Stimulated activated effector memory CD8-positive, alpha-beta T cell treated with anti-CD3 and anti-CD28 coated beads, Interleukin-12 subunit alpha, Interleukin-12 subunit beta, amount 100 ng/mL, for 72 hours (primary cell): ENCODE measurements at regions not wholly inside any gene's neighbourhood (a gene's known extent, or its start where the extent isn't known, plus 50 kb on each side); places are given as distances from the start of the nearest gene placed in this dataset.
"Not testable (repeated sequence)": the region's sequence is repeated elsewhere in the genome, so short reads cannot be mapped to it uniquely, and the experiment has no call there.

Experiments
- ATAC-seq: fragments of 150-1000 bp; cut with Tn5 transposase; 2 replicates; pipeline ENCODE4 v1.10.0; 2021
- DNase-seq, 2 donors: peaks; one replicate each; pipeline ENCODE4 v3.0.0; 2021 to 2022; ENCODE audit warnings: low spot score in 2 of 2
- H3K27ac Mint-ChIP-seq: one replicate; pipeline ENCODE4 v1.8.0; 2022; ENCODE audit warnings: mild to moderate bottlenecking, mixed read lengths
- H3K36me3 Mint-ChIP-seq: one replicate; pipeline ENCODE4 v1.8.0; 2022; ENCODE audit warnings: mild to moderate bottlenecking, mixed read lengths
- H3K4me1 Mint-ChIP-seq: one replicate; pipeline ENCODE4 v1.8.0; 2022; ENCODE audit warnings: mixed read lengths
- H3K4me3 Mint-ChIP-seq: one replicate; pipeline ENCODE4 v1.8.0; 2022; ENCODE audit warnings: mild to moderate bottlenecking, mixed read lengths
- H3K9me3 Mint-ChIP-seq: one replicate; pipeline ENCODE4 v1.8.0; 2022; ENCODE audit warnings: mixed read lengths

DNA sequence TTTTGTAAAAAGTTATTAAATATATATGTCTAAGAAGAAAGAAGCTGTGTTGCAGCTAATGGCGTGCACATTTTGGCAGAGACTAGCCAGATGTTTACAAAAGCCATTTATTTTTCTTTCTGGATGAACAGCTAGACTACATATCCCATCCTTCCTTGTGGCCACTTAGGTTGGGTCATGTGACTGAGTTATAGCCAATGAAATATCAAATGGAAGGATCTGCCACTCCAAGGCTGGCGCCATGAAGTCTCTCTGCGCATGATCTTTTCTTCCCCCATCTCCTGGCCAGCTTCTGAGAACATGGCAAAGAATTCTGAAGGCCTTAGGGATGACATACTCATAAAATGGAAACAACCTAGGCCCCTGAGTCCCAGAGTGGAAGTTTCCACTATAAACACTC lies 244.2 kb upstream of the DAB2 start:
- H3K27ac Mint-ChIP-seq, result no peak overlapping the region
- DNase-seq (no peak), ATAC-seq (no peak)
- H3K36me3 Mint-ChIP-seq, result no peaks in the 10 kb centered on the region
- H3K4me1 Mint-ChIP-seq, result no peaks in the 10 kb centered on the region
- no peak overlapping the region for H3K4me3 Mint-ChIP-seq
- H3K9me3 Mint-ChIP-seq, result no peaks in the 10 kb centered on the region

DNA sequence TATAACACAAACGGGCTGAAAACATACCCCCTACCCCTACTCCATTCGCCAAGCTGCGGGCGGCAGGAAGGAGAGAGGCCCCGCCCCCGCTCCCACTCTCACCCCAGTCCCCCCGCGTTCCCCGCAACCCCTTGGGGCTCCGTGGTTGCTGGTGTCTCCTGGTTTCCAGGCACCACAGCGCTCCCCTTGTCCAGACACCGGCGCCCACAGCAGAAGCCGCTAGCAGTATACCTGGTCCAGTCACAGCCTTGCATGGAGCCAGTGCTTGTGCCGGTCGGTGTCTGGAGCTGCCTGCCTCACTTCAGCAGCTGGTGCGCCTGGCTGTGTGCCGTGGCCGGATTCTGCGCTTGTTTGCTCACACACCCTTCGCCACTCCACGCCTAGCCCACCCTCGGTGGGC lies 240.5 kb upstream of the DAB2 start:
- ATAC-seq, result no peak

DNA sequence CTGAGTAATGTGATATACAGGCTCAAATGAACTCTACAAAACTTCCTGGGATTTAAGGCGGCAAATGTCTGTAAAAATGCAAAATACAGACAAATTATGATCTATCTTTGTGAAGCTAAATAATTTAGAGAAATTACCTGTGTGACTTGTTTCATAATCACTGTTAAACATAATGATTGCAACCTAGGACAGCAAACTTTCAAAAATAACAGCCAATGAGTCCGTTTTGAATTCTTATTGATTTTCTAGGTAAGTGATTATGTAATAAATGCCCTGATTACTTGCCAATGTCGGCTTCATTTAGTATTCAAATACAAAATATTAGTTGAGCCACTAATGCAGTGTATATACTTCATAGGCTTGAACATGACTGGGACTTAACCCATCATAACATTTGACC lies 238.2 kb upstream of the DAB2 start:
- ATAC-seq (no peak), DNase-seq (no peak)
- no peak overlapping the region for H3K27ac Mint-ChIP-seq
- no peaks in the 10 kb centered on the region for H3K9me3 Mint-ChIP-seq
- H3K4me1 Mint-ChIP-seq, result peaks cover 9% of the 10 kb centered on the region
- no peaks in the 10 kb centered on the region for H3K36me3 Mint-ChIP-seq
- no peak overlapping the region for H3K4me3 Mint-ChIP-seq

More for the DNA sequence above, 240.5 kb upstream of the DAB2 start:
- no peak for DNase-seq
- Mint-ChIP-seq H3K4me3 (no peak overlapping the region), H3K27ac (no peak overlapping the region), H3K9me3 (no peaks in the 10 kb centered on the region), H3K4me1 (no peaks in the 10 kb centered on the region), H3K36me3 (no peaks in the 10 kb centered on the region)

DNA sequence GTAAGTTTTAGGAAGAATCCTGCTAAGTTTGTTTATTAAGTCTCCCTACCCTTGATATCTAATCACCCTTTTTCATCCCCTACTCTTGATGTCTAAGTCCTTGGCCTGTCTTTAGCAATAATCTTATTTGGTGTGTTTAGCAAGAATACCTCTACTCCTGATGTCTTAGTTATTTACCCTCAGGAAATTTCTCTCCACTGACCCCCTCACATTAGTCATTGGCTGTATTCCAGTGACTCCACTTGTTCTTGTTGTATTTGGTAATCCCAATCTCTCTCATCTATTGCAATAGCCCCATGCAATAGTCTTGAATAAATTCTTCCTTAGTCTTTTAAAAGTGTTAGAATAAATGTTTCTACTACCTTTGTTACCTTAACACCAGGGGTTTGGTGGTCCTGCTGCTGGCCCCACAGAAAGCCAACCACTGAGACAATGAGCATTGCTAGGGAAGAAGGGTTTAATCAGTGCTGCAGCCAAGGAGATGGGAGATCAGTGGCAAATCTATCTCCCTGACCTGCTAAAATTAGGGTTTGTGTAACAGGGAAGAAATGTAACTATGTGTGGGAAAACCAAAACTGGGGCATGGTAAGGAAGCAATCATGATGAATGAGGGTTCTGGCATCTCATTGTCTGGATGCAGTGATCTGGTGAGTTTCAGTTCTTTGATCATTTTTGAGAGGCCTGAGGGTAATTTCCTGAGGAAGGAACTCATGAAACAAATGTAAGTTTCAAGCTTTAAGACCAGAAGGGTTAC lies 236.4 kb upstream of the DAB2 start:
- Mint-ChIP-seq H3K4me3 (no peak overlapping the region), H3K4me1 (peaks cover 16% of the 10 kb centered on the region), H3K27ac (no peak overlapping the region), H3K9me3 (no peaks in the 10 kb centered on the region), H3K36me3 (no peaks in the 10 kb centered on the region)
- no peak for ATAC-seq
- no peak for DNase-seq

DNA sequence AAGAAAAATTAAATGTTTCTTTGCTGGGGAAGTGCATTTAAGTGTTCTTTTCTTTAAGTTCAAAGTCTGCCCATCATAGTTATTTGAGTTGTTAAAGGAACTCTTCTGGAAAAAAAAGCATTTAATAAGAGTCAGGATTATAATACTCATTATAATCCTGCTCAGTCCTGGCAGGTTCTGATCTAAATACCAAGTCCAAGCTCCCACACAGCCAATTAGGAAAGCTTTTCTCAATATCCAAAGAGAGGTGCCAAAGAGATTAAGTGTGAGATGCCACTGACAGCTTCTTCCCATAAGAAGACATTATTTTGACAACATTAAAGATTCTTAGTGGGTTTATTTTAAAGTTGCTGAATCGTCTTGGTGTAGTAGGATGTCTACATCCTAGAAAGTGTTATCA lies 235.2 kb upstream of the DAB2 start:
- Mint-ChIP-seq H3K36me3 (no peaks in the 10 kb centered on the region), H3K4me1 (peaks cover 16% of the 10 kb centered on the region), H3K27ac (no peak overlapping the region), H3K4me3 (no peak overlapping the region), H3K9me3 (no peaks in the 10 kb centered on the region)
- ATAC-seq (no peak), DNase-seq (no peak)

DNA sequence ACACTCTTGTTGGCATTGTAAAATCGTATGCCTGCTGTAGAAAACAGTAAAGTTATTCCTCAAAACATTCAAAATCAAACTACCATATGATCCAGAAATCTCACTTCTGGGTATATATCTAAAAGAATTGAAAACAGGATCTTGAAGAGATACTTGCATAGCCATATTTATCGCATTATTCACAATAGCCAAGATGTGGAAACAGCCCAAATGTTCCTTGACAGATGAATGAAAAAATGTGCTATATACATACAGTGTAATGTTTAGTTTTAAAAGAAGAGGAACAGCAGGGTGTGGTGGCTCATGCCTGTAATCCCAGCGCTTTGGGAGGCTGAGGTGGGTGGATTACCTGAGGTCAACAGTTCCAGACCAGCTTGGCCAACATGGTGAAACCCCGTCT lies 234.1 kb upstream of the DAB2 start:
- DNase-seq, result no peak
- H3K9me3 Mint-ChIP-seq, result no peaks in the 10 kb centered on the region
- H3K27ac Mint-ChIP-seq, result no peak overlapping the region
- H3K4me3 Mint-ChIP-seq, result no peak overlapping the region
- no peaks in the 10 kb centered on the region for H3K36me3 Mint-ChIP-seq
- no peak for ATAC-seq
- H3K4me1 Mint-ChIP-seq, result peaks cover 16% of the 10 kb centered on the region

DNA sequence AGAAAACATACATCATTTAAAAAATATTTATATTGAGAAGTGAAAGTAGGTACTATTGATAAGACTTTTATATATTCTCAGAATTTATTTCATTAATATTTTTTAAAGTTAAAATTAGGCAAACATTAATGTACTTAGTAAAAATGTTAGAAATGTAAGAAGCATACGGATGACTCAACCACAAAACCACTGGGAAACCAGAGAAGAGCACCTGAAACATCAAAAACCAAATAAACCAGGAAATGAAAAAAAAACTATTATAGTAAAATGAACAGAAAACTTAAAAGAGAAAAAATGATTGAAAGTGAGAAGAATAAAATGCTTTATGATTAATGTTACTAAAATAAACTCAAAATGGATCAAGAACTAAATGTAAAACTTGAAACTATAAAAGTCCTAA lies 233.2 kb upstream of the DAB2 start:
- Mint-ChIP-seq H3K4me3 (no peak overlapping the region), H3K9me3 (no peaks in the 10 kb centered on the region), H3K36me3 (no peaks in the 10 kb centered on the region), H3K27ac (no peak overlapping the region), H3K4me1 (peaks cover 16% of the 10 kb centered on the region)
- no peak for DNase-seq
- no peak for ATAC-seq

DNA sequence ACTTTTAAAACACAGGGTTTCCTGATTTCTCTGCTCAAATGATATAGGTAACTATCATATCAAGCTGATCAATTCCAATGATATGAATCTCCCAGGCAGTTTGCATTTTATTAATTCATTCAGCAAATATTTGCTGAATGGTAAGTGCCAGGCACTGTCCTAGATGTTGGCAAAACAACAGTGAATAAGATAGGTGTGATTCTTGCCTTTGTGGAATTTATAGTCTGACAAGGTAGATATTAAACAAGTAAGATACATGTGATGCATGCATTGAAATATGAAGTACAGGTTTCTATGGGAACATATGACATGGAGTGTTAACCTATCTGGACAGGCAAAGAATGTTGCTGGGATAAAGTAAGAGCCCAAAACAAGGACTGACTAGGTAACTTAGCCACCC lies 231.8 kb upstream of the DAB2 start:
- Mint-ChIP-seq H3K4me3 (no peak overlapping the region), H3K9me3 (no peaks in the 10 kb centered on the region), H3K27ac (no peak overlapping the region), H3K36me3 (no peaks in the 10 kb centered on the region), H3K4me1 (peaks cover 16% of the 10 kb centered on the region)
- ATAC-seq (no peak), DNase-seq (no peak)

DNA sequence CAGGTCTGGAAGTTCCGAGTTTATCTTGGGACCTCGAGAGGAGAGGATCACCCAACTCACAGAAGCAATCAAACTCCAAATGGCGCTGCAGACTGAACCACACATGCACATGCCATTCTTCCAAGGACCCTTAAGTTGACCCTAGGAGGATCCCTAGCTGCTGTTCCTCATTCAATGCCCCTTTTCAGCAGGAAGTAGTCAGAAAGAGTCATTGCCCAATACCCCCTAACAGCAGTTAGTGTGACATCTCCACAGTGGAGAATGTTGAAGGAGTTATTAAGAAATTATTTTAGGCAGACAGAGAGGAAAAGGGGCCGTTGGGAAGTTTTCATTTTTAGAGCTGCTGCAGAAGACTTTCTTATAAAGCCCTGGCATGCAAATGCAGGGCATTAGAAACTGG lies 229.9 kb upstream of the DAB2 start:
- H3K9me3 Mint-ChIP-seq, result no peaks in the 10 kb centered on the region
- H3K36me3 Mint-ChIP-seq, result no peaks in the 10 kb centered on the region
- H3K4me1 Mint-ChIP-seq, result peaks cover 16% of the 10 kb centered on the region
- H3K27ac Mint-ChIP-seq, result no peak overlapping the region
- ATAC-seq (no peak), DNase-seq (no peak)
- H3K4me3 Mint-ChIP-seq, result no peak overlapping the region

DNA sequence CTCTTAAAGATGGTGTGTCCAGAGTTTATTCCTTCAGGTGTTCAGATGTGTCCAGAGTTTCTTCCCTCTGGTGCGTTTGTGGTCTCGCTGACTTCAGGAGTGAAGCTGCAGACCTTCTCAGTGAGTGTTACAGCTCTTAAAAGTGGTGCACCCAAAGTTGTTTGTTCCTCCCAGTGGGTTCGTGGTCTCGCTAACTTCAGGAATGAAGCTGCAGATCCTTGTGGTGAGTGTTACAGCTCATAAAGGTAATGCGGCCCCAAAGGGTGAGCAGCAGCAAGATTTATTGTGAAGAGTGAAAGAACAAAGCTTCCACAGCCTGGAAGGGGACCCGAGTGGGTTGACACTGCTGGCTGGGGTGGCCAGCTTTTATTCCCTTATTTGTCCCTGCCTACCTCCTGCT lies 227.7 kb upstream of the DAB2 start:
- not testable (repeated sequence) for H3K9me3 Mint-ChIP-seq, DNase-seq, ATAC-seq, H3K4me3 Mint-ChIP-seq, H3K27ac Mint-ChIP-seq, H3K4me1 Mint-ChIP-seq, H3K36me3 Mint-ChIP-seq

DNA sequence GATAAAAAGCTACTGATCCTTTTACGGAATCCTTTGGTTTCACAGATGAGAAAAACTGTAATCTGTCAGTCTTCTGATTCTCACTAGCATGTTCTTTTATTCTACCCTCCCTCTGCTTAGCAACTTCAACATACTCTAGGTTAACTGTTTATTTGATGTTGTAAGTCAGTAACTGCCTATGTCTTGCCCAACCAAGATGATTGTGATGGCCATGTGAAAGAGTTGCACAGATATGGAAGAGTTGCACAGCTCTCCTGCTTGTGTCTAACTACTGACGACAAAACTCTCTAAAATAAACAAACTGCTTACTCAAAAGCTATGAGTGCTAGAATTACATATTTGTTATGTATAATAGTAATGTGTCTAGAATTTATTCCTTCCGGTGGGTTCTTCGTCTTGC lies 227.3 kb upstream of the DAB2 start:
- no peak for DNase-seq
- H3K4me1 Mint-ChIP-seq, result no peaks in the 10 kb centered on the region
- H3K36me3 Mint-ChIP-seq, result no peaks in the 10 kb centered on the region
- no peak overlapping the region for H3K27ac Mint-ChIP-seq
- no peak overlapping the region for H3K4me3 Mint-ChIP-seq
- ATAC-seq, result no peak
- H3K9me3 Mint-ChIP-seq, result no peaks in the 10 kb centered on the region

DNA sequence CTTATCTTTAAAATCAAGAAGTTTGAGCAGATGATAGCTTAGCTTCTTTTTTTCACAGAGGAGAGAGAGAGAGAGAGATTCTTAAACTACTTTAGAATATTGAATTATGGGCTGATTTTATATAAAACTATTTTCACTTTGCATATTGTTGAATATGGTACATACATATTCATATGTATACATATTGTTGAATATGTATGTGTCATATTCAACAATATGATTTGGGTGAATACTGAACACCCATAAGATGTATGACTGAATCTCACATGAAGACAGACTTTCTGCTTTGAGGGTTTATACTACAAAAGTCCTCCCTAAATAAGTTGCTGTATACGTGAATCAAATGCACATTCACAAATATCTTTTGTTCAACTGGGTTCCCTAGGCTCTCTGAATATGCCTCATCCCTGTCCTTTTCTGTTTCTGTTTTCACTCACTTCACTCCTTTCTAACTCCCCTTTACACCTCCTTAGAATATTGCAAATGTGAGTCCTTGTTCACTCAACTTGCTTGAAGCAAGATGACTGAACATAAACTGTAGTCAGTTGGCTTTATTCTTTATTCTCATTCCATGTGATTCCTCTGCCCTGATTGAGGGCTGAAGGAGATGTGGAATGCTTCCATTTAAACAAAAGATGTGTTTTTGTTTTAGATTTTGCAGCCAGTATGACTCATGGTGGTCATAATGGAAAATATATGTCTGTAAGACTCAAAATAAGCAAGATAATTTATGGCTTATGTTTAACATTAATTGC lies 225.4 kb upstream of the DAB2 start:
- DNase-seq, result no peak

DNA sequence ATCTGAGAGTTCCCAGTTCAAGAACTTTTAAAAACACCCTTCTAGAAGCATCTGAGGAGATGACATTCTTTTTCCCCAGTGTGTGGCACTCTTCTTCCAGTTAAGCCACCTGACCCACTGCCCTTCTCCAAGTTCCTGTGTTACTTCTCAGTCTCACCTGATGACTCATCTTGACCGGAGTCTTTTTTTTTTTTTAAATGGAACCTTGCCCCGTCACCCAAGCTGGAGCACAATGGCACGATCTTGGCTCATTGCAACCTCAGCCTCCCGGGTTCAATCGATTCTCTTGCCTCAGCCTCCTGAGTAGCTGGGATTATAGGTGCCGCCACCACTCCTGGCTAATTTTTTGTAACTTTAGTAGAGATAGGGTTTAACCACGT lies 224.1 kb upstream of the DAB2 start:
- ATAC-seq, result peak; percentile 36
- Mint-ChIP-seq H3K4me3 (no peak overlapping the region), H3K9me3 (no peaks in the 10 kb centered on the region), H3K4me1 (no peaks in the 10 kb centered on the region), H3K27ac (no peak overlapping the region), H3K36me3 (no peaks in the 10 kb centered on the region)
- DNase-seq, result no peak

More for the DNA sequence above, 225.4 kb upstream of the DAB2 start:
- ATAC-seq, result peak; percentile 55
- no peaks in the 10 kb centered on the region for H3K36me3 Mint-ChIP-seq
- H3K4me3 Mint-ChIP-seq, result no peak overlapping the region
- no peaks in the 10 kb centered on the region for H3K9me3 Mint-ChIP-seq
- H3K4me1 Mint-ChIP-seq, result no peaks in the 10 kb centered on the region
- H3K27ac Mint-ChIP-seq, result no peak overlapping the region

DNA sequence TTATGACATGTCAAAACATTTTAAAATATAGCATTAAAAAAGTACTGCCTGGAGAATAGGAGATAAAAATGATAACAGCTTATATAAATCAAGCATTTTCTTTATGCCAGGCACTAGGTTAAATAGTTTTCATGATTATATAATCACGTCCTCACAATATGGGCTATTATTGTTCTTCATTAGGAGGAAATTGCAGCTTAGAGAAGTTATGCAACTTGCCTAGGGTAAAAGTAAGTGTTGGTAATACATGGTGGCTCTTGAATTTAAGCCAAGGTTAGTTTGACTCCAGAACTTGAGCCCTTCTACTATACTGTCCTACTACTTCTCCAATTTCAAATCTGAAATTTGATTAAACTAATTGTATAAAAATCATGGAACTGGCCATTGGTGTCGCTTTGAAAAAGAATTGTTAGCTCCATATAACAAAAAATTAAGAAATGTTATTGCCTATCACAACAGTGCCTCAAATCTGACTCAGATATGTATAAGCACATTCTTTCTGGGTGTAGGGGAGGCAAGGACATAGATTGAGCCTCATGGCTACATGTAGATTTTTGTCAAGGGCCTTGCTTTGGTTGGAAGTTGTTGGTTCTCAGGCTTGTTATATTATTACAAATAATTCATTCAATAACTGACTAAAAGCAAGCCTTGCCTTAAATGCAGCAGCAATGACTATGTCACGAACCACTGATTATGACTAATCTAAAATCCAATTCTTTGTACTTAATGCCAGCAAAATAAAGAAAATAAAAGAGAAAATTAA lies 223.5 kb upstream of the DAB2 start:
- H3K4me3 Mint-ChIP-seq, result no peak overlapping the region
- ATAC-seq (peak; percentile 42), DNase-seq (no peak)
- H3K9me3 Mint-ChIP-seq, result no peaks in the 10 kb centered on the region
- H3K36me3 Mint-ChIP-seq, result no peaks in the 10 kb centered on the region
- H3K27ac Mint-ChIP-seq, result no peak overlapping the region
- H3K4me1 Mint-ChIP-seq, result no peaks in the 10 kb centered on the region

DNA sequence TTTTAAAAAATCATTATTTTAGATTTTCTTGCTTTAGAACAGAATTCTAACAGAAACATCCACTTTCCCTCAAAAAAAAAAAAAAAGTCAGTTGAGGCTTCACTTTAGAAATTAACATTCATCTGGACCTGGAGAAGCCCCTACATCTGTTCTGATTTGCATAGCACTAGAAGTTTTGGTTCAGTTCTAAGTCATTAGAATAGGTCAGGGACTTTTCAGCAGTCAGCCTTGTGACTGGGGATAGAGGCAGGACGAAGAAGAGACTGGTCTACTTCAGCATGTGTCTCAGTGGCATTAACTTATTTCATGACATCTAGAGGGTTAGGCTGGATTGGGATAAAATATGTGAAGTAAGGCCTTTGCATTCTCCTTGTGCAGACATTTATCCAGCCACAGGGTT lies 215.8 kb upstream of the DAB2 start:
- H3K4me3 Mint-ChIP-seq, result no peak overlapping the region
- no peak overlapping the region for H3K27ac Mint-ChIP-seq
- H3K36me3 Mint-ChIP-seq, result no peaks in the 10 kb centered on the region
- no peaks in the 10 kb centered on the region for H3K4me1 Mint-ChIP-seq
- H3K9me3 Mint-ChIP-seq, result no peaks in the 10 kb centered on the region
- DNase-seq, result no peak
- peak; percentile 31 for ATAC-seq

DNA sequence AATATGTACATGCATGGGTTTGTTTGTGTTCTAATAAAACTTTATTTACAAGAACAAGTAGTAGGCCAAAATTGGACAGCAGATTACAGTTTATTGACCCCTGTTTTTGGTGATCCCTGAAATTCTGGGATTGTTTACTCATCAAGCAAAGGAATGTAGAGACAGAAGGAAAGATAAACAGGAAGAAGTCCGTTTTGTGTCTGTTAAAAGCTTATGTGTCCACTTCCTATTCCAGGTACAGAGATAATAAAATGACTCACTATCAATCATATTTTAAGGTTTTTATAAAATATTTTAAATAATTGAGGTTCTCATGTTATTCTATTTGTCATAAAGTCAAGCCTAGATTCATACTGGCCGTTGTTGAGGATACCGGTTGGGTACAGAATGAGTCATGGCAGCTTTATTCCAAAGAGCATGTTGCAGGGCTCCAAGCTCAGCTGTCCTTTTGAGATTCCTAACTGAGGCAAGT lies 214.9 kb upstream of the DAB2 start:
- no peak overlapping the region for H3K27ac Mint-ChIP-seq
- no peaks in the 10 kb centered on the region for H3K36me3 Mint-ChIP-seq
- H3K4me1 Mint-ChIP-seq, result no peaks in the 10 kb centered on the region
- no peaks in the 10 kb centered on the region for H3K9me3 Mint-ChIP-seq
- ATAC-seq (no peak), DNase-seq (no peak)
- no peak overlapping the region for H3K4me3 Mint-ChIP-seq
